Tibial artery (tissue), 4 donors: ENCODE measurements at regions not wholly inside any gene's neighbourhood (a gene's known extent, or its start where the extent isn't known, plus 50 kb on each side); places are given as distances from the start of the nearest gene placed in this dataset.

Experiments
- DNase-seq, 2 donors: peaks; one replicate each; pipeline ENCODE4 v3.0.0-alpha.2; 2019
- H3K27ac ChIP-seq, 2 donors: fragments of 200-600 bp; sonication (generic) in 1 of 2; 1 replicate in 1 of 2; 2 replicates in 1 of 2; pipeline ENCODE4 v1.5.1; 2018 to 2019; ENCODE audit warnings: mild to moderate bottlenecking in 1 of 2
- H3K27me3 ChIP-seq, 2 donors: fragments of 200-600 bp; sonication (generic) in 1 of 2; one replicate each; pipeline versions ENCODE4 v1.5.1 to v1.6.0; 2016 to 2019
- H3K36me3 ChIP-seq, 3 donors: fragments of 200-600 bp; sonication (generic) in 2 of 3; one replicate each; pipeline ENCODE4 v1.5.1; 2016 to 2019; ENCODE audit warnings: mild to moderate bottlenecking in 2 of 3
- H3K4me1 ChIP-seq, 4 donors: fragments of 200-600 bp; sonication (generic) in 2 of 4; 1 replicate in 3 of 4; 2 replicates in 1 of 4; pipeline ENCODE4 v1.5.1; 2016 to 2019
- H3K4me3 ChIP-seq, 2 donors: fragments of 200-600 bp; sonication (generic) in 1 of 2; 1 replicate in 1 of 2; 2 replicates in 1 of 2; pipeline ENCODE4 v1.5.1; 2018 to 2019; ENCODE audit warnings: mild to moderate bottlenecking in 2 of 2
- H3K9me3 ChIP-seq, 3 donors: fragments of 200-600 bp; sonication (generic) in 1 of 3; one replicate each; pipeline ENCODE4 v1.5.1; 2016 to 2019
- CTCF ChIP-seq, 2 experiments: fragments of 200-600 bp in 1 of 2; fragments of 450-650 bp in 1 of 2; IDR thresholded peaks; one replicate each; pipeline ENCODE4 v1.5.1; 2017 to 2019; ENCODE audit warnings: antibody characterized with exemption in 2 of 2, mild to moderate bottlenecking in 1 of 2, moderate library complexity in 1 of 2
- intact Hi-C: fragments of 100-400 bp; cut with DNase I; formaldehyde crosslinking; loops from one replicate; pipeline ENCODE4 v1.15.0; 2023; ENCODE audit warnings: low total_unique reads

DNA sequence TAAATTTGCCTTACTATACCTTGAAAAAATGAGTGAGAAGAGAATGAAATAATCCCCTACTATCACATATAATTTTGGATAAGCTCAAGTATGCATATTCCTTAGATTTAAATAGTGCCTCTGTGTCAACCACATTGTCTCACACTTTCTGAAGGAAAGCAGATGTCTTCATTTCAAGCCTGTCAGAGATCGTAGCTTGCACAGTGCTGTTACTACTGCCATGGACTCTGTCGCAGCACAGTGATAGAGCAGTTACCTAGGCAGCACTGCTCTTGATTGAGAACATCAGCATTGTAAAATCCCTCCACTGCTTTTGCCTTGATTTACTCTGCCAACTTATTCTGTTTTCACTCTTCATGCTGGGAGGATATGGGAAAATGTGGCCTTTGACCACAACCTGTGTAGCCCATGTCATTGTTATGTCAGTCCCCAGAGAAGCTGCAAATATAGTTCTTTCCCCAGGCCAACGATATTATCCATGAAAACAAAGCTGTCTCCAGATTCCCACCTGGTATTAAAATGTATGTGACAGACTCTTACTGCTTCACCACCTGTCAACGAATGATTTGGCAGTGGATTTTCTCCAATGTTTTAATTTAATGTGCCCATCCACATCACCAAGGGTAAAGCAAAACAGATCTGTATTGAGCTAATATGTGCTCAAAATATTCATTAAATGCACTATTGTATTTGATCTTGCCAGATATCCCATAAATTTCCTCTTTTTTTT lies 675.7 kb downstream of the METTL4 start:
- no peak for DNase-seq
- H3K9me3 ChIP-seq: no peaks in the 10 kb centered on the region
- no peak for TF ChIP-seq CTCF (IDR thresholded peaks at IDR 0.05)
- no peaks in the 10 kb centered on the region for H3K36me3 ChIP-seq
- no peak overlapping the region for H3K4me3 ChIP-seq
- intact Hi-C loops: no loop called here
- H3K4me1 ChIP-seq: no peaks in the 10 kb centered on the region
- H3K27ac ChIP-seq: no peak overlapping the region
- no peaks in the 10 kb centered on the region for H3K27me3 ChIP-seq

- DNase-seq: no peak
- Histone ChIP-seq H3K4me1 (no peaks in the 10 kb centered on the region), H3K9me3 (peaks cover 4 to 12% (median 6%) of the 10 kb centered on the region in 3 donors), H3K27me3 (no peaks in the 10 kb centered on the region), H3K4me3 (no peak overlapping the region), H3K36me3 (no peaks in the 10 kb centered on the region), H3K27ac (no peak overlapping the region)
- intact Hi-C loops: loop anchor here (5.0 kb wide), 1 partner anchor 269 kb away; no protein-coding TSS in a partner anchor
- TF ChIP-seq CTCF (IDR thresholded peaks at IDR 0.05): no peak
Observed at GRCh38 chr18:1906421-1906820, 664.9 kb downstream of the METTL4 start.

DNA sequence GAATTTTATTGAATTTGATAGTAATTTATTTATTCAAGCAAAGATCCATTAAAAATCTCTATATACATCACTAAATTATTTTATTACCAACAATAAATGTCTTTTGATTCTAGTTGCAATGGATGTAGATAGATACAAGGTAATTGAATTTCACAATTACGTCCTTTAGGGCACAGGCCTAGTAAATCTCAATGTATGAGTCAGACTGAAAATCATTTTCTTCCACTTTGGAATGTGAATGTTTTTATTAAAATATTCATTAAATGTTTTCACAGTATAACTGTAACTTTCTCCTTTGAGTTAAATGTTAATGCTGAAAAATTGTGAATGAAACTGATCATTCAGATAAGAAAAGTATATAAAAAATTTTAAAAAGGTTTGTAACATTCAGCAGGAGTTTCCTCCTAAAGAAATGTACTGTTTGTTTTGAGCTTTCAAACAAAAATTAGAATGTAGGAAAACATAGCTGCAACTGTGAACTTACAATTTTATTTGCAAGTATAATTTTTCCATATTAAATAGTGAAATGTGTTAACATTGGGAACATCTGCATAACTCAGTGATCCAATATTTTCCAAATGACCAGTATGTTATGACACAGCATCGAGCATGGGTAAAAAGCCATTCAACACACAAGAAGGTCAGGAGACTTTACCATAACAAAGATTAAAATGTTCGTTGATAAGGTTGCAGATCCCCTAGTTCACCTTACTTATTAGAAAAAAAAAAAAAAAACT lies 663.7 kb downstream of the METTL4 start:
- peaks cover 4 to 12% (median 6%) of the 10 kb centered on the region in 3 donors for H3K9me3 ChIP-seq
- intact Hi-C loops: loop anchor here (5.0 kb wide), 1 partner anchor 270 kb away; no protein-coding TSS in a partner anchor
- no peak for DNase-seq
- no peaks in the 10 kb centered on the region for H3K36me3 ChIP-seq
- H3K27ac ChIP-seq: no peak overlapping the region
- TF ChIP-seq CTCF (IDR thresholded peaks at IDR 0.05): no peak
- H3K27me3 ChIP-seq: no peaks in the 10 kb centered on the region
- no peak overlapping the region for H3K4me3 ChIP-seq
- H3K4me1 ChIP-seq: no peaks in the 10 kb centered on the region

GRCh38 chr18:1914489-1914888 lies 656.8 kb downstream of the METTL4 start:
- H3K36me3 ChIP-seq: no peaks in the 10 kb centered on the region
- intact Hi-C loops: no loop called here
- no peaks in the 10 kb centered on the region for H3K27me3 ChIP-seq
- DNase-seq: no peak
- no peak overlapping the region for H3K4me3 ChIP-seq
- H3K4me1 ChIP-seq: no peaks in the 10 kb centered on the region
- peaks cover 4 to 26% (median 9%) of the 10 kb centered on the region in 3 donors for H3K9me3 ChIP-seq
- no peak for TF ChIP-seq CTCF (IDR thresholded peaks at IDR 0.05)
- no peak overlapping the region for H3K27ac ChIP-seq

DNA sequence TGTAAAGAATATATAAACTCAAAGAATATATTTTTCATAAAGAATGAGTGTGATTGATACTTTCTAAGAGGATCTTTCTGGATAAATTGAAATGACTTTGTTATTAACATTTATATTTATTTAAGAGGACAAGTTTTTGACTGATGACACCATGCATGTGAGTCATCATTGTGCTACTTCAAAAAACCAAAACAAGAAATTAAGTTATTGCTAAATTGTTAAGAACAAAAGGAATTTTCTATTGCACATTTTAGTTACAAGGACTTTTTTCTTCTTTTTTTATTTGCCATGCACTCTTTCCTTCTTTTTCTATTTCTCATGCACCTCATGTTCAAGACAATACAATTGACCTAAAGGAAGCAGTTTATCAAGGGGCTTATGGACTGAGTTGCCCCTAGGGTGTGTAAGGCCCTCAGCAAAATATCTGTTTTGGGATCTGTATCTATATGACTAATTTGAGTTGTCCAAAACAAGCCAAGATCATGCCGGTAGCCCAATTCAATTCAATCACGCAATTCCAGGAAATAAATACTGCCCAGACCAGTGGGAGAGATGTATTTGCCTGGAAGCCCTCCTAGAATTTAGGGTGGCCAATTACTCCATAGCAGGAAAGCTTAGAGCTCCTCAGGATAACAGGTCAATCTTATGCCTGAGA lies 654.3 kb downstream of the METTL4 start:
- no peak for TF ChIP-seq CTCF (IDR thresholded peaks at IDR 0.05)
- intact Hi-C loops: no loop called here

More for the DNA sequence above, 654.3 kb downstream of the METTL4 start:
- H3K27me3 ChIP-seq: no peaks in the 10 kb centered on the region
- no peak overlapping the region for H3K27ac ChIP-seq
- H3K4me3 ChIP-seq: no peak overlapping the region
- no peaks in the 10 kb centered on the region for H3K4me1 ChIP-seq
- peaks cover 0 to 14% (median 3%) of the 10 kb centered on the region in 3 donors for H3K9me3 ChIP-seq
- DNase-seq: no peak
- no peaks in the 10 kb centered on the region for H3K36me3 ChIP-seq
